Adrenal gland (tissue), 9 donors: ENCODE measurements at regions not wholly inside any gene's neighbourhood (a gene's known extent, or its start where the extent isn't known, plus 50 kb on each side); places are given as distances from the start of the nearest gene placed in this dataset.

ENCODE experiments used
- DNase-seq, 7 donors: peaks; one replicate each; pipeline ENCODE4 v3.0.0-alpha.2; 2019 to 2020
- H3K27ac ChIP-seq, 5 donors: fragments of 200-600 bp; sonication (generic) in 4 of 5; 1 replicate in 3 of 5; 2 replicates in 2 of 5; pipeline versions ENCODE4 v1.5.1 to v1.8.0; 2016 to 2020; ENCODE audit warnings: mild to moderate bottlenecking in 1 of 5
- H3K27me3 ChIP-seq: fragments of 200-600 bp; 2 replicates; pipeline ENCODE4 v1.8.0; 2021
- H3K36me3 ChIP-seq, 2 donors: fragments of 200-600 bp; replicated peaks in 1 of 2; 1 replicate in 1 of 2; 2 replicates in 1 of 2; pipeline versions ENCODE4 v1.5.1 to v1.8.0; 2018 to 2022
- H3K4me1 ChIP-seq, 2 donors: fragments of 200-600 bp; replicated peaks in 1 of 2; 1 replicate in 1 of 2; 2 replicates in 1 of 2; pipeline versions ENCODE4 v1.5.1 to v1.8.0; 2018 to 2021
- H3K4me3 ChIP-seq, 4 donors: fragments of 200-600 bp; sonication (generic) in 3 of 4; one replicate each; pipeline ENCODE4 v1.5.1; 2016 to 2018
- H3K9me3 ChIP-seq, 3 donors: fragments of 200-600 bp; sonication (generic) in 1 of 3; replicated peaks in 1 of 3; 1 replicate in 2 of 3; 2 replicates in 1 of 3; pipeline versions ENCODE4 v1.5.1 to v1.8.0; 2016 to 2021
- CTCF ChIP-seq, 6 experiments: fragments of 450-650 bp in 4 of 6; fragments of 200-600 bp in 2 of 6; sonication (generic) in 1 of 6; IDR thresholded peaks; 1 replicate in 5 of 6; 2 replicates in 1 of 6; pipeline versions ENCODE4 v1.5.1 to v1.8.0; 2016 to 2021; ENCODE audit warnings: antibody characterized with exemption in 6 of 6, mild to moderate bottlenecking in 2 of 6, moderate library complexity in 1 of 6
- POLR2A ChIP-seq, 2 donors: fragments of 450-650 bp; IDR thresholded peaks; one replicate each; pipeline ENCODE4 v1.6.1; 2017; ENCODE audit warnings: antibody characterized with exemption in 2 of 2, mild to moderate bottlenecking in 2 of 2, moderate library complexity in 1 of 2
- WGBS, 4 donors: extraction: QIAGEN DNeasy Blood & Tissue Kit in 2 of 4; methylation state at CpG; one replicate each; pipeline versions ENCODE4 v1.1.5 to v1.1.7; 2013 to 2017; 5-methylcytosine and 5-hydroxymethylcytosine counted together
- intact Hi-C, 2 donors: fragments of 100-400 bp; cut with DNase I; formaldehyde crosslinking; loops; one replicate each; pipeline versions ENCODE4 v1.14.1 to v1.15.0; 2022 to 2023
- donor health status: healthy with polysubstance abuse.
- donor health status: Bipolar disorder and iron deficiency.
- donor health status: DM: yes; HTN: yes; CAD: no.
- donor health status: DM: no; HTN: no; CAD: no.
- donor health status: DM: no; HTN: no; CAD: no.

GRCh38 chr2:6212491-6212890 is 520.3 kb downstream of the SOX11 start:
- DNase-seq, result no peak
- TF ChIP-seq POLR2A (IDR thresholded peaks at IDR 0.05), result no peak
- TF ChIP-seq CTCF (IDR thresholded peaks at IDR 0.05), result no peak
- Histone ChIP-seq H3K36me3 (no peaks in the 10 kb centered on the region), H3K9me3 (no peaks in the 10 kb centered on the region), H3K4me1 (no peaks in the 10 kb centered on the region), H3K27ac (no peak overlapping the region), H3K27me3 (no peaks in the 10 kb centered on the region), H3K4me3 (no peak overlapping the region)
- intact Hi-C loops, result no loop called here
- WGBS, 4 donors, result 65 to 73% (median 70%) methylated on average over 6 of the region's 6 CpGs

- WGBS, 4 donors, result 87 to 93% (median 90%) methylated on average over 18 to 20 of the region's 20 CpGs
- Histone ChIP-seq H3K9me3 (no peaks in the 10 kb centered on the region), H3K27ac (no peak overlapping the region), H3K4me1 (no peaks in the 10 kb centered on the region), H3K36me3 (no peaks in the 10 kb centered on the region), H3K27me3 (no peaks in the 10 kb centered on the region), H3K4me3 (no peak overlapping the region)
- DNase-seq, result no peak
- intact Hi-C loops, result no loop called here
- no peak for TF ChIP-seq POLR2A (IDR thresholded peaks at IDR 0.05)
- TF ChIP-seq CTCF (IDR thresholded peaks at IDR 0.05), result no peak
Observed at GRCh38 chr2:6213056-6213780, 521.0 kb downstream of the SOX11 start.

- intact Hi-C loops, result no loop called here
- no peaks in the 10 kb centered on the region for H3K9me3 ChIP-seq
- TF ChIP-seq POLR2A (IDR thresholded peaks at IDR 0.05) (no peak), CTCF (IDR thresholded peaks at IDR 0.05) (no peak)
- H3K4me3 ChIP-seq, result no peak overlapping the region
- H3K36me3 ChIP-seq, result no peaks in the 10 kb centered on the region
- 61 to 69% (median 65%) methylated on average over 6 of the region's 6 CpGs for WGBS, 4 donors
- DNase-seq, result no peak
- no peak overlapping the region for H3K27ac ChIP-seq
- no peaks in the 10 kb centered on the region for H3K27me3 ChIP-seq
- H3K4me1 ChIP-seq, result no peaks in the 10 kb centered on the region
Observed at GRCh38 chr2:6214471-6214870, 522.3 kb downstream of the SOX11 start.

- no peak overlapping the region for H3K27ac ChIP-seq
- DNase-seq, result no peak
- H3K27me3 ChIP-seq, result no peaks in the 10 kb centered on the region
- no peaks in the 10 kb centered on the region for H3K36me3 ChIP-seq
- H3K4me3 ChIP-seq, result no peak overlapping the region
- no peaks in the 10 kb centered on the region for H3K9me3 ChIP-seq
- TF ChIP-seq POLR2A (IDR thresholded peaks at IDR 0.05) (no peak), CTCF (IDR thresholded peaks at IDR 0.05) (no peak)
- intact Hi-C loops, result no loop called here
- no peaks in the 10 kb centered on the region for H3K4me1 ChIP-seq
- 79 to 93% (median 82%) methylated on average over 2 of the region's 2 CpGs for WGBS, 4 donors
Observed at GRCh38 chr2:6215053-6215452, 522.9 kb downstream of the SOX11 start.
